Caki2 (cell line): ENCODE measurements at regions not wholly inside any gene's neighbourhood (a gene's known extent, or its start where the extent isn't known, plus 50 kb on each side); places are given as distances from the start of the nearest gene placed in this dataset.
"Not testable (repeated sequence)": the region's sequence is repeated elsewhere in the genome, so short reads cannot be mapped to it uniquely, and the experiment has no call there.

Source experiments
- DNase-seq: peaks from one replicate; pipeline ENCODE4 v3.0.0-alpha.2; 2015; ENCODE audit warnings: low read depth
- in situ Hi-C: cut with HindIII; loops from 2 replicates; pipeline ENCODE4 v1.10.0; 2016; ENCODE audit warnings: low sequenced_read_pairs, low pct_unique_long_range_greater_than_20kb, mixed read lengths

DNA sequence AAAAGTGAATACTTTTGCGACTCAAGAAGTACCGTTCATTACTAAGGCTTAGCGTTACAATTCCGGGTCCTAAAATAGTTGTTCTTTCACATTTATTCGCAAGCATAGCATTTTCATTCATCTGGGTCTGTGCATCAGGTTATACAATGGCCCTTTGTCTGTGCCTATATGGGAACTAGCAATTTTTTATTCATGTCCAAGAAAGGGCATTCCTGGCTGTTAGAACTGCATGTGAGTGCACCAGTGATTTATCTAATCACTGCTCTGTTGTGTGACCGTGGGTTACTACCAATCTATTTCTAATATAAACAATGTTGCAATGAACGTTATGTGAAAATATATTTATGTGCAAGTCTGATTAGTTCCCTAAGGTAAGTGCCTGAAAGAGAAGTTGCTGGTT lies 63.8 kb downstream of the SPANXA1 start:
- DNase-seq, in situ Hi-C loops: not testable (repeated sequence)

GRCh38 chrX:141475788-141476187 lies 108.8 kb downstream of the SPANXA1 start:
- in situ Hi-C loops, DNase-seq: not testable (repeated sequence)

DNA sequence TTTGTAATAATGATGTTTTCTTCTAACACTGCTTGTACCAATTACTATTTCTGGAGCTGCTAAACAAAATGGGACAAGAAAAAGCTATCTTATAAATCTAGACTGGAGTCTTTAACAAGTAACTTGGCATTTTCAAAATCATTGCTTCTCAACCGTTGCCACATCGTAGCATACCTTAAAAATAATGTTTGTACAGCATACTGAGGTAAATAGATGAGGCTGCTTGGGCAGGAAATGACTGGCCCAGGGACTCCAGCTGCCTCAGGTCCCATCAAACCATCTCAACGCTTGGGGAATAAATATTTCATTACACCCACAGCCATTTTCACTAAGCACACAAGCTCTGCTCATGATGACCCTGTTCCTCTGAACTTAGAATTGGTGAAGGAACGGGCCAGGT lies 115.1 kb downstream of the SPANXA1 start:
- in situ Hi-C loops: no loop called here
- peak; percentile 8 for DNase-seq

- in situ Hi-C loops: no loop called here
- peak; percentile 29 for DNase-seq
Measured at GRCh38 chrX:141468940-141469339, 115.6 kb downstream of the SPANXA1 start.

GRCh38 chrX:141467442-141467841 lies 117.1 kb downstream of the SPANXA1 start:
- in situ Hi-C loops: no loop called here
- DNase-seq: no peak

DNA sequence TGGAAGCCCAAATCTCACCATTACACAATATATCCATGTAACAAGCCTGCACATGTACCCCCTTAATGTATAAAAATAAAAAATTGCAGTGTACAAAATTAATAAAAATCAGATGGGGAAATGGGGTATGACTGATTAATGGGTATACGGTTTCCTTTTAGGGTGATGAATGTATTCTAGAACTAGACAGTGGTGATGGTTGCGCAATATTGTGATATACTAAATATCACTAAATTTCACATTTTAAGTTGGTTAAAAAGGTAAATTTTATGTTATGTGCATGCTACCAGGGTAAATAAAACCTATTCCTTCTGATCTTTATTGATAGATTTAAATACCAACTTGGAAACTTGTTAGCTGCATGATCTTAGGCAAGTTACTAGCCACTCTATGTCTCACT lies 129.4 kb downstream of the SPANXA1 start:
- DNase-seq: no peak
- in situ Hi-C loops: no loop called here

- in situ Hi-C loops: no loop called here
- no peak for DNase-seq
Measured at GRCh38 chrX:141443922-141444321, 140.6 kb downstream of the SPANXA1 start.

GRCh38 chrX:141439651-141440050 lies 144.9 kb downstream of the SPANXA1 start:
- in situ Hi-C loops: no loop called here
- DNase-seq: no peak

GRCh38 chrX:141415889-141416288 lies 168.6 kb downstream of the SPANXA1 start:
- in situ Hi-C loops: no loop called here
- no peak for DNase-seq

DNA sequence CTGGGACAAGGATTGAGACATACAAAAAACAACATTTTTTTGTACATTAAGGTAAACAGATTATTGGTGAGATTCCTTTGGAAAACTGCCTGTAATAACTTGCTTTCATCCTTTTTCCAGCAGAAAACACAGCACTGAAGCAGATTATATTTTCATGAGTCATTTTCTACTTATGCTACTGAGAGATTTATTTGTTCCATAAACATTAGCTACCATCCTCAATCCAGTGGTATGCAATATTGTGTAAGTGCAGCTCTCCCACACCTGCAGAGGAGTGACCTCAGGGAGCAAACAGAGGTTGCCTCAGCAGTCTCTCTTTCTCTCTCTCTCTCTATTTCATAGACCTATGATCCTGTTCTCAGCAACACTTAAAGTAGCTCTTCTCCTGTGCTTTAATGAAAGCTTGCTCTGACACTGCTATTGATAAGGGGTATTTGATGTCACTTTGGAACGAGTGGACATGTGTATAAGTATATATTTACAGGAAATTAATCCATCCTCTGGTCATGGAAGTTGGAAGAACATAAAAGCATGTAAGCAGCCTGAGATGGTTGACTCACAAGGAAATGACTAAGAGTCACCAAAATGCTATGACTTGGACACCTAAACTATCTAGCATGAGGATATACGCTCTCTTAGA lies 163.7 kb upstream of the SPANXC start:
- peak; percentile 79 for DNase-seq
- in situ Hi-C loops: no loop called here

DNA sequence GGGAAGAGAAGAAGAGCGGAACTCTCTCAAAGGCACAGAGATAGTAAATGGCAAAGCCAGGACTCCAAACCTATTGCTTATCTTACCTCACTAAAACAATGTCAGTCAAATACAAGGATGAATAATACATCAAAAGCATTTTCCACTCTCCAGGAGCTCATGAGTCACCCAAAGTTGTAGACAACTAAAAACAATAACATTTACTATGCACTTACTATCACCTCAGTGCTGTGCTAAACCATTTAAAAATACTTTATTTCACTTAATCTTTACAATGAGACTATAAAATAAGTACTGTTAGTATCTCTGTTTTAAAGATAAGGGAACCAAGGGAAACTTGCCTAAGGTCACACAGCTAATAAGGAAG lies 163.2 kb upstream of the SPANXC start:
- in situ Hi-C loops: no loop called here
- no peak for DNase-seq

DNA sequence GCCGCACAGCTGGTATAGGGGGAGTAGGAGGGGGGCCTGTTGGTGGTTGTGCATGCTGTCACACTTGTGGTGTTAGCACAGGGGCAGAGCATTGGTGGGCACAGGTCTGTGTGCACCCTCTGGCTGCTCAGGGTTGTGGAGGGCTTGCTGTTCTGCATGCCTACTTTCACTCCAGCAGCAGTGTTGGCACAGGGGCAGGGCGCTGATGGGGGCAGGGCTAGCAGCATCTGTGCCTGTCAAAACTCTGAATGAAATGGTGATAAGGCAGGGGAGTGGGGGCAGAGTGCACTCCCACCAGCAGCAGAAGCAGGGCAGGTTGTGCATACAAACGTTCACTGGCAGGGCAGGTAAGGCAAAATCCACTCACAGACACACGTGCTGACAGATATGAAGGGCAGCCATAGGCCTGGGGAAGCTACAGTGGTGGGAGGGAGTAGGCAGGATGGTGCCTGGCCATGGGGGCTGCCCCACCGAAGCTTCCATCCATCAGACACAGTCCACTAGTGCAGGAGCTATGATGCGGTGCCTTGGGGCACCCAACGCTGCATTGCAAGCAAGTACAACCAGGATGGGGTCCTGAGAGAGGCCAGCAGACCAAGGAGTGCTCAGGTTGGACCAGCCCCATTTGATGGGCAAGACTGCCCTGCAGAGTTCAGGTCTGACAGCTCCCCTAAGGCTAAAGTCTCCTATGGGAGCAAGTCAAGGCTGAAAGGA lies 160.7 kb upstream of the SPANXC start:
- no peak for DNase-seq
- in situ Hi-C loops: no loop called here

DNA sequence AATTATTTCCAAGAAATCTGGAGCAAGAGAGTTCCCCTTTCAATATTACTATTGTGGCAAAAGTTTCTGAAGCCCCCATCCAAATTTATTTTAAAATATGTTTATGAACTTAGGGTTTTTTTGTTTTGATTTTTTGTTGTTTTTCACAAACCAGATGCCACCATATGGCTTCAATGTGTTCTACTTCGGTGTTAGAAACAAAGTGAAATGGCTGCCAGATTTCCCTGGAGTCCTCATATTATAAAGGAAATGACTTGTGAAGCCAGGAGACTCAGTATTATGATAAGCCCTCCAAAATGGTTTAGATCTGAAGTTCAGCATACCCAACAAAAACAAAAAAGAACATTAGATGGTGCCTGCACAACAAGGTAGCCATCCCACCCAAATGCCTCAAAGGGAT lies 154.2 kb upstream of the SPANXC start:
- no peak for DNase-seq
- in situ Hi-C loops: no loop called here

GRCh38 chrX:141375011-141375760 lies 132.9 kb upstream of the SPANXC start:
- in situ Hi-C loops: no loop called here
- DNase-seq: no peak

DNA sequence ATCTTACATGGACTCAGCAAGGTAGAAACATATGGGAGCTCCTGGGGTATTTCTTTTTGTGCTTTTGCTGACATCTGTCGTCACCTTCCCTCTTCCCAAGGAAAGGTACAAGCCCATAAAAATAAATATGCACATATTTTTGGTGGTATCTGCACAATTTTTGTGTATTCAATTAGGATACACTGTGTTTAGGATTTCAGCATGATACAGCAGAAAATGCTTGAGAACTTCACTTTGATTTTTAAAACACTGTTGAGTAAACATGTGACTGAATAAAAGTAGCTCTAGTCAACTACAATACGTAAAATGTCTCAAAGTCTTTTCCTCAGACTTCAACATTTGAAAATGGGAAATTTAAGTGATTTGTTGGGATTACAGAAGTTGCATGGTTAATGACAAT lies 99.4 kb upstream of the SPANXC start:
- in situ Hi-C loops: no loop called here
- no peak for DNase-seq

GRCh38 chrX:141341341-141341740 lies 99.0 kb upstream of the SPANXC start:
- DNase-seq: peak; percentile 41
- in situ Hi-C loops: no loop called here

GRCh38 chrX:141320801-141321200 lies 78.5 kb upstream of the SPANXC start:
- no peak for DNase-seq
- in situ Hi-C loops: no loop called here

DNA sequence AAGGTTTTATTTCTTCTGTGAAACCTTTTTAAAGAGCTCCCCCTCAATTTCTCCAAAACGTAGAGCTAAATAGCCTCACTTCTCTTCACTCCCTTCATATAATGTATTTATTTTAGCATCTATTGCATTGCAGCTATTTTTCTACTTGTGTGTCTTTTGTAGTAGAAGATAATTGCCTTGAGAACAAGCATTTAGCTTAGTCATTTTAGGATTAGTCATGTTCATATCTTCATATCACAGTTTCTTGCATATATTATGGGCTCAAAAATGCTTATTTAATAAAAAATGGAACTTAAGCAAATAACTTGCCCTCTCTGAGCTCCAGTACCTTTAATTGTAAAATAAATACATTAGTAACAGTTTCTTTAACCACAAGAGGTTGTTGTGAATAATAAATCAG lies 72.1 kb upstream of the SPANXC start:
- in situ Hi-C loops: no loop called here
- no peak for DNase-seq

- no peak for DNase-seq
Measured at GRCh38 chrX:141301017-141301416, 58.7 kb upstream of the SPANXC start.

More at GRCh38 chrX:141301017-141301416, 58.7 kb upstream of the SPANXC start:
- in situ Hi-C loops: no loop called here
